Liver (tissue), 8 donors: ENCODE measurements at regions not wholly inside any gene's neighbourhood (a gene's known extent, or its start where the extent isn't known, plus 50 kb on each side); places are given as distances from the start of the nearest gene placed in this dataset.

ENCODE experiments used
- DNase-seq: peaks from one replicate; pipeline ENCODE4 v3.0.0-alpha.2; 2017; ENCODE audit warnings: low spot score
- H3K27ac ChIP-seq, 2 donors: one replicate each; pipeline ENCODE4 v1.7.0; 2013; ENCODE audit warnings: inconsistent platforms in 2 of 2, low read length in 2 of 2, control low read depth in 1 of 2, low read depth in 1 of 2, mild to moderate bottlenecking in 1 of 2
- H3K27me3 ChIP-seq, 4 donors: one replicate each; pipeline versions ENCODE4 v1.6.1 to v1.7.0; 2013; ENCODE audit warnings: low read length in 3 of 4, inconsistent platforms in 1 of 4, mild to moderate bottlenecking in 1 of 4, moderate library complexity in 1 of 4; ENCODE audit not compliant: control insufficient read depth in 4 of 4, insufficient read depth in 4 of 4
- H3K36me3 ChIP-seq, 4 donors: one replicate each; pipeline versions ENCODE4 v1.6.1 to v1.7.0; 2013; ENCODE audit warnings: low read length in 3 of 4, mild to moderate bottlenecking in 3 of 4, low read depth in 1 of 4, moderate library complexity in 1 of 4; ENCODE audit not compliant: control insufficient read depth in 4 of 4, insufficient read depth in 3 of 4
- H3K4me1 ChIP-seq, 4 donors: one replicate each; pipeline versions ENCODE4 v1.6.1 to v1.7.0; 2013; ENCODE audit warnings: low read length in 3 of 4, mild to moderate bottlenecking in 3 of 4, moderate library complexity in 1 of 4; ENCODE audit not compliant: control insufficient read depth in 4 of 4, insufficient read depth in 4 of 4
- H3K4me3 ChIP-seq, 3 donors: one replicate each; pipeline versions ENCODE4 v1.6.1 to v1.7.0; 2013; ENCODE audit warnings: low read length in 3 of 3, control low read depth in 1 of 3, low read depth in 1 of 3, mild to moderate bottlenecking in 1 of 3
- H3K9ac ChIP-seq, 2 donors: one replicate each; pipeline ENCODE4 v1.7.0; 2013; ENCODE audit warnings: low read length in 2 of 2, mild to moderate bottlenecking in 2 of 2, moderate library complexity in 2 of 2, control low read depth in 1 of 2, low read depth in 1 of 2
- H3K9me3 ChIP-seq, 4 donors: one replicate each; pipeline versions ENCODE4 v1.6.1 to v1.7.0; 2013; ENCODE audit warnings: low read length in 3 of 4; ENCODE audit not compliant: control insufficient read depth in 4 of 4
- FOXA1 ChIP-seq: IDR thresholded peaks from 2 replicates; pipeline ENCODE4 v1.6.1; 2016; ENCODE audit warnings: antibody characterized with exemption
- FOXA2 ChIP-seq: IDR thresholded peaks from 2 replicates; pipeline ENCODE4 v1.6.1; 2016; ENCODE audit warnings: antibody characterized with exemption
- GABPA ChIP-seq, 2 donors: IDR thresholded peaks in 1 of 2; conservative IDR thresholded peaks in 1 of 2; 2 replicates each; pipeline ENCODE4 v1.6.1; 2016; ENCODE audit warnings: antibody characterized with exemption in 2 of 2, mild to moderate bottlenecking in 1 of 2, moderate library complexity in 1 of 2
- HNF4A ChIP-seq, 2 donors: conservative IDR thresholded peaks; 2 replicates each; pipeline ENCODE4 v1.6.1; 2016; ENCODE audit warnings: antibody characterized with exemption in 2 of 2, mild to moderate bottlenecking in 2 of 2
- HNF4G ChIP-seq: IDR thresholded peaks from 2 replicates; pipeline ENCODE4 v1.6.1; 2016; ENCODE audit warnings: antibody characterized with exemption
- JUND ChIP-seq, 2 donors: IDR thresholded peaks; 2 replicates each; pipeline ENCODE4 v1.6.1; 2016; ENCODE audit warnings: antibody characterized with exemption in 2 of 2
- NR2F2 ChIP-seq: IDR thresholded peaks from 2 replicates; pipeline ENCODE4 v1.6.1; 2016; ENCODE audit warnings: antibody characterized with exemption
- RAD21 ChIP-seq, 2 donors: IDR thresholded peaks; 2 replicates each; pipeline ENCODE4 v1.6.1; 2016; ENCODE audit warnings: antibody characterized with exemption in 2 of 2, mild to moderate bottlenecking in 2 of 2
- RXRA ChIP-seq, 2 donors: IDR thresholded peaks; 2 replicates each; pipeline ENCODE4 v1.6.1; 2017 to 2018; ENCODE audit warnings: antibody characterized with exemption in 2 of 2, mild to moderate bottlenecking in 1 of 2
- SP1 ChIP-seq: IDR thresholded peaks from 2 replicates; pipeline ENCODE4 v1.6.1; 2018; ENCODE audit warnings: antibody characterized with exemption, mild to moderate bottlenecking
- TAF1 ChIP-seq: conservative IDR thresholded peaks from 2 replicates; pipeline ENCODE4 v1.6.1; 2016; ENCODE audit warnings: antibody characterized with exemption, mild to moderate bottlenecking
- WGBS: extraction: QIAGEN DNeasy Blood & Tissue Kit; methylation state at CpG from one replicate; pipeline ENCODE4 v1.1.7; 2013; 5-methylcytosine and 5-hydroxymethylcytosine counted together
- TF ChIP-seq, protein P1 (sequence below): IDR thresholded peaks from 2 replicates; pipeline ENCODE4 v1.6.1; 2016; ENCODE audit warnings: antibody characterized with exemption
- TF ChIP-seq, protein P2 (sequence below): IDR thresholded peaks from 2 replicates; pipeline ENCODE4 v1.6.1; 2016; ENCODE audit warnings: antibody characterized with exemption
- TF ChIP-seq, protein P3 (sequence below): IDR thresholded peaks from 2 replicates; pipeline ENCODE4 v1.6.1; 2016; ENCODE audit warnings: antibody characterized with exemption, mild to moderate bottlenecking
- TF ChIP-seq, protein P4 (sequence below): fragments of 150-350 bp; IDR thresholded peaks from 2 replicates; pipeline ENCODE4 v1.5.1; 2017; ENCODE audit warnings: improper control_type of control experiment, low read depth, low read length; ENCODE audit not compliant: missing input control
- TF ChIP-seq, protein P5 (sequence below): IDR thresholded peaks from 2 replicates; pipeline ENCODE4 v1.6.1; 2016; ENCODE audit warnings: antibody characterized with exemption
- donor health status: healthy.
- donor health status: healthy.
- donor health status: healthy.
- donor health status: healthy.
- donor health status: healthy.

DNA sequence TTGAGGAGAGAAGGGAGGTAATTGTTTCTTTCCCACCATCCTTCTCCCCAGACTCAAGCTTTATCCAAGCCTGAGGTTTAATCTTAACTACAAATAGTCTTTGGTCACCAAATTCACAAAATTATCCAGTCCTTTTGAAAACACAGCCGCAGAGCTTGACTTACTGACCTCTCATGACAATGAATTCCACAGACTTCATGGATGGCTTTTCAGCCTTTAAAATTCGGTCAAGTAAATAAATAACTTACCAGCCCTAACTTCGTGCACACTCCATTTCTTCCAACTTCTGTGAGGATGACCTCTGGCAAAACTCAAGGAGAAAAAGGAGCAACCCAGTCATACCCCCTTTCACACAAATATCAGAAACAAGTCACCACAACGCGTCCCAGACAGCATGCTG, 137.0 kb upstream of the CDKN3 start:
- Histone ChIP-seq H3K4me1 (no peaks in the 10 kb centered on the region), H3K4me3 (no peak overlapping the region), H3K9me3 (no peaks in the 10 kb centered on the region), H3K27ac (no peak overlapping the region), H3K27me3 (no peaks in the 10 kb centered on the region), H3K36me3 (no peaks in the 10 kb centered on the region), H3K9ac (no peak overlapping the region)
- WGBS = 67% methylated on average over 5 of the region's 5 CpGs
- no peak for TF ChIP-seq RAD21 (IDR thresholded peaks at IDR 0.05)
- TF ChIP-seq TAF1 = no peak
- TF ChIP-seq, protein P1, sequence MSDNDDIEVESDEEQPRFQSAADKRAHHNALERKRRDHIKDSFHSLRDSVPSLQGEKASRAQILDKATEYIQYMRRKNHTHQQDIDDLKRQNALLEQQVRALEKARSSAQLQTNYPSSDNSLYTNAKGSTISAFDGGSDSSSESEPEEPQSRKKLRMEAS = no peak
- no peak for TF ChIP-seq RXRA (IDR thresholded peaks at IDR 0.05)
- TF ChIP-seq HNF4A (conservative IDR thresholded peaks at IDR 0.05) = no peak
- no peak for TF ChIP-seq FOXA1
- no peak for TF ChIP-seq FOXA2
- TF ChIP-seq GABPA (IDR thresholded peaks at IDR 0.05 in 1 of 2, conservative IDR thresholded peaks at IDR 0.05 in 1 of 2) = no peak
- TF ChIP-seq, protein P2, sequence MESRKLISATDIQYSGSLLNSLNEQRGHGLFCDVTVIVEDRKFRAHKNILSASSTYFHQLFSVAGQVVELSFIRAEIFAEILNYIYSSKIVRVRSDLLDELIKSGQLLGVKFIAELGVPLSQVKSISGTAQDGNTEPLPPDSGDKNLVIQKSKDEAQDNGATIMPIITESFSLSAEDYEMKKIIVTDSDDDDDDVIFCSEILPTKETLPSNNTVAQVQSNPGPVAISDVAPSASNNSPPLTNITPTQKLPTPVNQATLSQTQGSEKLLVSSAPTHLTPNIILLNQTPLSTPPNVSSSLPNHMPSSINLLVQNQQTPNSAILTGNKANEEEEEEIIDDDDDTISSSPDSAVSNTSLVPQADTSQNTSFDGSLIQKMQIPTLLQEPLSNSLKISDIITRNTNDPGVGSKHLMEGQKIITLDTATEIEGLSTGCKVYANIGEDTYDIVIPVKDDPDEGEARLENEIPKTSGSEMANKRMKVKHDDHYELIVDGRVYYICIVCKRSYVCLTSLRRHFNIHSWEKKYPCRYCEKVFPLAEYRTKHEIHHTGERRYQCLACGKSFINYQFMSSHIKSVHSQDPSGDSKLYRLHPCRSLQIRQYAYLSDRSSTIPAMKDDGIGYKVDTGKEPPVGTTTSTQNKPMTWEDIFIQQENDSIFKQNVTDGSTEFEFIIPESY = no peak
- TF ChIP-seq, protein P3, sequence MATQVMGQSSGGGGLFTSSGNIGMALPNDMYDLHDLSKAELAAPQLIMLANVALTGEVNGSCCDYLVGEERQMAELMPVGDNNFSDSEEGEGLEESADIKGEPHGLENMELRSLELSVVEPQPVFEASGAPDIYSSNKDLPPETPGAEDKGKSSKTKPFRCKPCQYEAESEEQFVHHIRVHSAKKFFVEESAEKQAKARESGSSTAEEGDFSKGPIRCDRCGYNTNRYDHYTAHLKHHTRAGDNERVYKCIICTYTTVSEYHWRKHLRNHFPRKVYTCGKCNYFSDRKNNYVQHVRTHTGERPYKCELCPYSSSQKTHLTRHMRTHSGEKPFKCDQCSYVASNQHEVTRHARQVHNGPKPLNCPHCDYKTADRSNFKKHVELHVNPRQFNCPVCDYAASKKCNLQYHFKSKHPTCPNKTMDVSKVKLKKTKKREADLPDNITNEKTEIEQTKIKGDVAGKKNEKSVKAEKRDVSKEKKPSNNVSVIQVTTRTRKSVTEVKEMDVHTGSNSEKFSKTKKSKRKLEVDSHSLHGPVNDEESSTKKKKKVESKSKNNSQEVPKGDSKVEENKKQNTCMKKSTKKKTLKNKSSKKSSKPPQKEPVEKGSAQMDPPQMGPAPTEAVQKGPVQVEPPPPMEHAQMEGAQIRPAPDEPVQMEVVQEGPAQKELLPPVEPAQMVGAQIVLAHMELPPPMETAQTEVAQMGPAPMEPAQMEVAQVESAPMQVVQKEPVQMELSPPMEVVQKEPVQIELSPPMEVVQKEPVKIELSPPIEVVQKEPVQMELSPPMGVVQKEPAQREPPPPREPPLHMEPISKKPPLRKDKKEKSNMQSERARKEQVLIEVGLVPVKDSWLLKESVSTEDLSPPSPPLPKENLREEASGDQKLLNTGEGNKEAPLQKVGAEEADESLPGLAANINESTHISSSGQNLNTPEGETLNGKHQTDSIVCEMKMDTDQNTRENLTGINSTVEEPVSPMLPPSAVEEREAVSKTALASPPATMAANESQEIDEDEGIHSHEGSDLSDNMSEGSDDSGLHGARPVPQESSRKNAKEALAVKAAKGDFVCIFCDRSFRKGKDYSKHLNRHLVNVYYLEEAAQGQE = no peak
- TF ChIP-seq, protein P4, sequence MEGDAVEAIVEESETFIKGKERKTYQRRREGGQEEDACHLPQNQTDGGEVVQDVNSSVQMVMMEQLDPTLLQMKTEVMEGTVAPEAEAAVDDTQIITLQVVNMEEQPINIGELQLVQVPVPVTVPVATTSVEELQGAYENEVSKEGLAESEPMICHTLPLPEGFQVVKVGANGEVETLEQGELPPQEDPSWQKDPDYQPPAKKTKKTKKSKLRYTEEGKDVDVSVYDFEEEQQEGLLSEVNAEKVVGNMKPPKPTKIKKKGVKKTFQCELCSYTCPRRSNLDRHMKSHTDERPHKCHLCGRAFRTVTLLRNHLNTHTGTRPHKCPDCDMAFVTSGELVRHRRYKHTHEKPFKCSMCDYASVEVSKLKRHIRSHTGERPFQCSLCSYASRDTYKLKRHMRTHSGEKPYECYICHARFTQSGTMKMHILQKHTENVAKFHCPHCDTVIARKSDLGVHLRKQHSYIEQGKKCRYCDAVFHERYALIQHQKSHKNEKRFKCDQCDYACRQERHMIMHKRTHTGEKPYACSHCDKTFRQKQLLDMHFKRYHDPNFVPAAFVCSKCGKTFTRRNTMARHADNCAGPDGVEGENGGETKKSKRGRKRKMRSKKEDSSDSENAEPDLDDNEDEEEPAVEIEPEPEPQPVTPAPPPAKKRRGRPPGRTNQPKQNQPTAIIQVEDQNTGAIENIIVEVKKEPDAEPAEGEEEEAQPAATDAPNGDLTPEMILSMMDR = no peak
- no peak for TF ChIP-seq SP1
- TF ChIP-seq, protein P5, sequence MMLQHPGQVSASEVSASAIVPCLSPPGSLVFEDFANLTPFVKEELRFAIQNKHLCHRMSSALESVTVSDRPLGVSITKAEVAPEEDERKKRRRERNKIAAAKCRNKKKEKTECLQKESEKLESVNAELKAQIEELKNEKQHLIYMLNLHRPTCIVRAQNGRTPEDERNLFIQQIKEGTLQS = no peak
- no peak for TF ChIP-seq NR2F2
- no peak for DNase-seq

DNA sequence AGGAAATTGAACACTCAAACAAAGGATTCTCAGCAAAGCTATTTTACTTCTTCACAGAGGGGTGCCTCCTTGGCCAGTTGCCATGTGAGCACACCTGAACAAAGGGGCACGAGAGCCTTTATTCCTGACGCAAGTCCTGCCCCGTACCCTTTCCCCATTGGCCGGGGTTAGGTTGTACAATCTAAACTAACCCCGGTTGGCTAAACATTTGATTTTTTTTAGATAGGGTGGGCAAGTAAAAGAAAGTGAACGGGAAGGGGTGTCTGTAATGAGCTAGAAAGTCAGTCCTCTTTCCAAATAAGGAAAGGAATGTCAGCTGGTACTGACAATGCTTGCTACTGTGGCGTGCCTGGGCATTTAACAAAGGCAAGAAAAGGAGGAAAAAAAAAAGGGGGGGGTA, 135.5 kb upstream of the CDKN3 start:
- Histone ChIP-seq H3K27me3 (no peaks in the 10 kb centered on the region), H3K36me3 (no peaks in the 10 kb centered on the region), H3K4me3 (no peak overlapping the region), H3K9ac (no peak overlapping the region), H3K9me3 (no peaks in the 10 kb centered on the region), H3K27ac (no peak overlapping the region), H3K4me1 (no peaks in the 10 kb centered on the region)
- TF ChIP-seq, protein P2 = no peak
- TF ChIP-seq HNF4G = no peak
- TF ChIP-seq JUND (IDR thresholded peaks at IDR 0.05) = no peak
- no peak for TF ChIP-seq NR2F2
- TF ChIP-seq, protein P1 = no peak
- TF ChIP-seq, protein P5 = no peak
- no peak for TF ChIP-seq TAF1
- TF ChIP-seq, protein P3 = no peak
- no peak for DNase-seq
- 82% methylated on average over 7 of the region's 7 CpGs for WGBS
